ENCODE measurements at regions not wholly inside any gene's neighbourhood (a gene's known extent, or its start where the extent isn't known, plus 50 kb on each side); places are given as distances from the start of the nearest gene placed in this dataset.
A peak's percentile ranks its signal among the peaks of the same experiment; 100 is the strongest.

DNA sequence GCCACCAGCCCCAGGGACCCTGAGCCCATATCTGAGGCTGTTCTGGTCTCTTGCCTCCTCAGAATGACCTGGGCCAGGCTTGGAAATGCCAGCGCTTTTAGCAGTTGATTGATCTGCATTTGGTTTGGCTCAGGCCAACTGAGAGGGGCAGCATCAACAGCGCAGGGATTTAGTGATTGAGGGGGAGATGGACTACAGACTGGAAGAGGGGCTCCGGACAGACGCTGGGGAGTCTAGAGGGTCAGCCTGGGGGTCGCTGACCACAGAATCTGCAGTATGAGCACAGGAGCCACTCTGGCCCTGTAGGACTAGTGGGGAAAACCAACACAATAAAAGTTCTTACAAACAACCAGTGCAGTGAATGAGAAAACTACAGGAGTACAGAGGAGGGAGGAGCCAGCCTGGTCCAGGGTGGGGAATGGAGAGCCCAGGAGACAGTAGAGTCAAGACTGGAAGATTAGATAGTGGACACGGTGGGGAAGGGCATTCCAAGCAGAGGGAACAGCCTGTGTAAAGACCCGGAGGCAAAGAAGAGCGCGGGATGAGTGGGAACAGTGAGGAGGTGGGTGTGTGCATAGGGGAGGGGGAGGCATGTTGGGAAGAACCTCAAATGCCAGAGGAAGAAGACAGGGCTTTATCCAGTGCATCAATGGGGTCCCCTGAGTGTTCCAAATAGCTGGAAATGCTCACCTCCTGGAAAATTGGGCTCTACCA lies 128.9 kb downstream of the MRM1 start:
- DNase-seq = no peak

DNA sequence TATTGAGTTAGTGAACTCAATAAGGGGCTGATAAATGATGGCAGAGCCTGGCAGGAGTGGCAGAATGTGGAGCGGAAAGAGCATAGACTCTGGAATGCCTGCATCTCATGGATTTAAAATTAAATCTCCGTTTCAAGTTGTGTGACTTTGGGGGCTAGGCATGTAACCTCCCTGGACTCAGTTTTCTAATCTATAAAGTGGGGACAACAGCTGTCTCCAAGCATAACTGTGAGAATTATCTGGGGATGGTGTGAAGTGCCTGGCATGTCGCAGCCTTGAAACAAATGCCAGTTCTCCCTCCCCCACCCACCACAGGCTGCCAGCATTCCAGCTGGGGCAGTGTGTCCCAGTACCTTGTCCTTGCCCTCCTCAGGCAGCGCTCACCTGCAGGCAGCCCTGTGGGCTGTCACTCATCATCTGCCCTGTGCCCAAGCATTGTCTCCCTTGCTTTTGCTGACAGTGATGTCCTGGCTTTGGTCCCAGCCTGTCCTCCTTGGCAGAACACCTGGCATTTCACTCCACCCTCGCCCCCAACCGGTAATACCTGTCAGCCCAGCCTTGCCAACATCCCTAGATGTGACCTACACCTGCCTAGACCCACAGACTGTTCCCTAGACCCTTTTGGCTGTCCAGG lies 129.6 kb downstream of the MRM1 start:
- DNase-seq = no peak

DNA sequence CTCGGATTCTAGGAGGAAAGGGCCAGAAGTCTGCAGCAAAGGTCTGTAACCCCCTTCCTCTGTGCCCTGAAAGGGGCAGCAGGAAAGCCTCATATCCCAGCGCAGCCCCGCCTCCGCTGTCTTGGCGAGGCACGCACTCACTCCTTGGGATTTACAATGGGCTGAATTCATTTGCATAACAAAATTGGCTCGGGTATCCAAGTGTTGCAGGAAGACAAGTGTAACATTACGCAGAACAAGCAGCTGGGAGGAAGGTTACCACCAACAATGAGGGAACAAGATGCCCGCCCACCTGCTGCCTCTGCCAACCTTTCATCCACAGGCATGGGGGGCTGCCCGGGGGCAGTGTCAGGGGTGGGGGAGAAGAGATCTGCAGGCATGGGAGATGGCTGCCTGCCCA lies 130.4 kb downstream of the MRM1 start:
- DNase-seq = no peak

DNA sequence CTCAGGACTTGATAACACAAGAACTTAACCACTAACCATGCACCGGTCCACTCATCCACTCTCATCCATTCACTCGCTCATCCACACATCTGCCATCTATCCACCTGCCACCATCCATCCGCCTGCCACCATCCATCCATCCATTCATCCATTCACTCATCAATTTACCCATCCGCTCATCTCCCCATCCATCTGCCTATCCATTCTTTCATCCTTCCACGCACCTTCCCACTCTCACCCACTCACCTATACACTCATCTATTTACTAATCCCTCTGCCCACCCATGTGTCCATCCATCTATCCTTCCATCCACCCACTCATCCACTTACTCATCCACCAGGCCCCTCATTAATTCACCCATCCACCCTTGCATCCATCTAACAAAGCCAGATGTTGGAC lies 131.0 kb downstream of the MRM1 start:
- DNase-seq = no peak

DNA sequence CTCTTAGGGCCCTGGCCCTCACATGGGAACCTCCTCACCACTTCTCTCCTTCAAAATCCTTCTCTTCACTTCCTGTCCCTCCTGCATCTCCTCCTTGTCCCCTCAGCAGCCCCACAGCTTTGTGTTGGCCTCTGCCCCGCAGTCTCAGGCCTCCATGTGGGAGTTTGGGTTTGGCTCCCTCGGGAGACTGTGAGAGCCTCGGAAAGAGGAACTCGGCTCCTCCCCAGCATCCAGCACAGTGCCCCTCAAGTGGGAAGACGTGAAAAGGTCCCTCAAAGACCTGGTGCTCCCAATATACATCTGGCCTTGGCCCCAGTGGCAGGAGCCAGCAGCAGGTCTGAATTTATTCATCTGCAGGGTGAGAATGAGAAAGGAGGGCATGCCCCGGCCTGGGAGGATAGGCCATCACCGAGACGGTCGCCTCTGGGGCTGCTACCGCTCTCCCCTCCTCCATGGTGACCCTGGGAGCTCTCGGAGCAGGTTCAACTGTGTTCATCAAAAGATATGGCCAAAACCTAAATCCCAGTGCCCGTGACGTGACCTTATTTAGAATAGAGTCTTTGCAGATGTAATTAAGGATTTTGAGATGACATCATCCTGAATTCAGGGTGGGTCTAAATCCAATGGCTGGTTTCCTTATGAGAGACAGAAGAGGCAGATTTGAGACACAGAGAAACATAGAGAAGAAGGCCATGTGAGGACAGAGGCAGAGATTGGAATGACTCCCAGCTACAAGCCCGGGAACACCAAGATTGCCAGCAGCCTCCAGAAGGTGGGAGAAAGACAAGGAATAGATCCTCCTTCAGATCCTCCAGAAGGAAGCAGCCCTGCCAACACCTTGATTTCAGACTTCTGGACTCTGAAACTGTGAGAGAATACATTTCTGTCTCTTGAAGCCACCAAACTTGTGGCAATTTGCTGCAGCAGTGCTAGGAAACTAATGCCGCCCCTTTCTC lies 135.1 kb downstream of the MRM1 start:
- no peak for DNase-seq

DNA sequence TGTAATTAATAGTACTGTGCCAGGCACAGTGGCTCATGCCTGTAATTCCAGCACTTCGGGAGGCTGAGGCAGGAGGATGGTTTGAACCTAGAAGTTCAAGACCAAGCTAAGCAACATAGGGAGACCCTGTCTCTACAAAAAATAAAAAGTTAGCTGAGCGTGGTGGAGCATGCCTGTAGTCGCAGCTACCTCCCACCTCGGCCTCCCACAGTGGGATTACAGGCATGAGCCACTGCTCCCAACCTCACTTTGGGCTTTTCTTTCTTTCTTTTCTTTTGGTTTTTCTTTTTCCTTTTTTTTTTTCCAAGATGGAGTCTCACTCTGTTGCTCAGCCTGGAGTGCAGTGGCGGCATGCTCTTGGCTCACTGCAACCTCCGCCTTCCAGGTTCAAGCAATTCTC lies 137.8 kb downstream of the MRM1 start:
- DNase-seq = no peak

DNA sequence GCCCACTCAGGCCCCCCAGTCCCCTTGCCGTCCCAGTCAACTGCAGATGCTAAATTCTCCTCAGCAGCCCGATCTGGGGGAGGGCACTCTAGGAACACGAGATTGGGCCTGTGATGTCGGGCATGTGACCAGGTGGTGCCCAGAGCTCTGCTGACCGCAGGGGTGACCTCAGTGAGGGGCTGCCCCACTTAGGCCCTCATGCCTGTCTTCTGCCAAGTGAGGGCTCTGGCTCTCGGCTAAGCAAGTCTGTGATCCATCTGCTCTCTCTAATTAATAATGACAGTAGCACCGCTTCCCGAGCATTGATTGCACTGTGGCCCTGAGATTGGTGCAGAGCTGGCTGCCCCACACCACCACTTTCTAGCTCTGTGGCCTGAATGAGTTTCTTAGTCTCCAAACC lies 138.8 kb downstream of the MRM1 start:
- no peak for DNase-seq

DNA sequence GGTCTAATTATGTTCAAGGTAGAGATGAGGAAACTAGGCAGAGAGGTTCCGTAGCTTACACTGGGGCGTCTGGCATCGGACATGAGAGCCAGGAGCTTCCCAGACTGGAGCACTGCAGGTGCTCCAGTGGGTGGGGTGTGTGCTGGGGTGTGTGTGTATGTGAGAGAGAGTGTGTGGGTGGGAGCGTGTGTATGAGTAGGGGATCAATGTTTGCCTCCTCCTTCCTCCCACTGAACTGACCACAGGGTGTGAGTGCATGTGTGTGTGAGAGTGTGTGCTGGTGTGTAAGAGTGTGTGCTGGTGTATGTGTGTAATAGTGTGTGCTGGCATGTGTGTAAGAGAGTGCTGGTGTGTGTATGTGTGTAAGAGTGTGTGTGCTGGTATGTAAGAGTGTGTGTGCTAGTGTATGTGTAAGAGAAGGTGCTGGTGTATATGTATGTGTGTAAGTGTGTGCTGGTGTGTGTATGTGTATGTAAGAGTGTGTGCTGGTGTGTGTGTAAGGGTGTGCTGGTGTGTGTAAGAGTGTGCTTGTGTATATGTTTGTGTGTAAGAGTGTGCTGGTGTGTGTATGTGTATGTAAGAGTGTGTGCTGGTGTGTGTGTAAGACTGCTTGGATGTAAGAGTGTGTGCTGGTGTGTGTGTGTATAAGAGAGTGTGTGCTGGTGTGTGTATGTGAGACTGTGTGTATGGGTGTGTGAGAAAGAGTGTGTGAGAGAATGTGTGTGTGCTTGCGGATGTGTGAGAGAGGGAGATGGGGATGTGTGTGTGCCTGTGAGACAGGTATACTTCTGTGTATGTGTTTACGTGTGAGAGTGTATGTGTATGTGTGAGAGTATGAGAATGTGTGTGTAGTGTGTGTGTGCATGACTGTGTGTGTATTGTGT lies 139.9 kb downstream of the MRM1 start:
- no peak for DNase-seq

DNA sequence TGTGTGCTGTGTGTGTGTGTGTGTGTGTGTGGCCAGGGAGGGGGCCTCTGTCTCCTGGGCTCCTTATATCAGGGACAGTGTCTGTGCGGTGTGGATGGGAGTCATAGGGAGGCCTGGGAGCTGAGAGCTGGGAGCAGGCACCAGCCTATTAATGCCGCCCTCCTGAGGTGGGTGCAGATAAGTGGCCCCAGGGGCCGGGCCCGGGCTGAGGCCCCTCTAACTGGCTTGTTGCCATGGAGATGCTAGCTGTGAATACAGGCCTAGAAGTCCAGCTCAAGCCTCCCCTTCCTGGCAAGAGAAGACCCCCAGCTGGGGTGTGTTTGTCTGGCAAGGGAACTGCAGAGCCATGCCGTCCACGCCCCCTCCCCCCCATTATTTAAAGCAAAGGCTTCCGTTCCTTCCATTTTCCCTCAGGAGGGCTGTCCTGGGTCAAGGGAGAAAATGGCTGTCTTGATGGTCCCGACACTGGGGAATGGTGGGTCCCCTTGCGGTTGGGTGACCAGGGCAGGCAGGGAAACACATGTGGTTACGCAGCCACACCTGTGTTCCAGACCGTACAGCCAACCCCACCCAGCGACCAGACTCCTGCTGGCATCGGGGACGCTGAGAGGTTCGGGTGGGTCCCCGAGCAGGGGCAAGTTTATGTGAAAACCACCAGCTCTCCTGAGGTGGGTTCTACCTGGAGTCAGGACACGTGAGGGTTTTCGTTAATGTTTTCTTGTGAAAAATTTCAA lies 141.1 kb downstream of the MRM1 start:
- no peak for DNase-seq

DNA sequence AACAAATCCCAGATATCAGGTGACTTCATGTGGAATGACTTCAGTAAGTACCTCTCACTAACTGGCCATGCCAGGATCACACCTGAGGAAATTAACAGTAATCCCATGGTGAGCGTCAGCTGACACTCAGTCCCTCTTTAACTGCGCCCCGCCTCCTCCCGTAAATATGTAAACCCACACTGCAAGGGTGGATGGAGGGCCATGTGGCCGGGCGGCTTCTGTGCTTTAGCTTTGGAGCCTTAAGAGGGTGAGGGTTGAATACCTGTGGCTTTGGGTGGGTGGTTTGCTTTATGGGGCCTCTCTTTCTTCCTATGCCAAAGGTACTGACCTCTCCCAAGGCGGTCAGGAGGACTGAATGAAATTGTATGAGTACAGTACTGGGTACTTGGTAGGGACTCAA lies 141.7 kb downstream of the MRM1 start:
- no peak for DNase-seq

DNA sequence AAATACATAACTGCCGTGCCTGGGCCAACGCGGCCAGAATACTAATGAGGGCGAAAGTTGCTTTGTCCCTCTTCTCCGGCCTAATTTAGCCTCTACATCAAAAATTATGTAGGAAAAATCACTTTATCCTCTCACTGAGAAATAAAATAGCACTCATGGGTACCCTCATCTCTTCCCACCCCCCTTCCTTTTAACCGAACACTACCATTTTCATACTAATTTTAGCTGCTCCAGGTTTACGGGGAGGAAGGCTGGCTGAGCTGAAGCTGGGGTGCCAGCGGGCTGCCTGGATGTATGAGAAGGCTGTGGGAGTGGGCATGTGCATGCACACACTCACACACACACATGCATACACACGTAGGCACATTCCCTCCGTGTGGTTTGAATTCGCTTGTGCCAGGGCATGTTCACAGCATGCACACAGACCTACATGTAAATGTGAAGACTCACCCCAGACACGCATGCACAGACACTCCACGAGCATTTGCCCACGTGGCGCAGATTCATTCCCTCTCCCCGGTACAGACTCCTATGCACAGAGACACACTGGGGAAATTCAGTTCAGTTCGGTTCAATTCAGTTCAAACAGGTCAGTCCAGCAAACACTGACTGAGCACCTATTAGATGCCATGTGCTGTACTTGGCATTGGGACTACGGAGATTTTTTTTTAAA lies 145.1 kb downstream of the MRM1 start:
- no peak for DNase-seq

DNA sequence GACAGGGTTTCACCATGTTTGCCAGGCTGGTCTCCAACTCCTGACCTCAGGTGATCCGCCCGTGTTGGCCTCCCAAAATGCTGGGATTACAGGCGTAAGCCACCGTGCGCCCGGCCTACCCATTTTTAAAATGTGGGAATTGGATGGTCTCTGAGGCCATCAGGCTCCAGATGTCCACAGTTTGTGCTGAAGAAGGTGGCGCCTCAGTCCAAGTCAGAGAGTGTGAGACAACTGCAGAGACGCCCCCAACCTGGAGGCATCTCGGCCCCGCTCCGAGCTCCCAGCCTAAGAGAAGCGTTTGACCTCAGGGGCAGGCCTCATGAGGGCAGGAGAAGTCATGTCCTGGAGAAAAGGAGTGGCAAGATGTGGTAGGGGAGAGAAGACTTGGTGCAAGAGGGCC lies 146.5 kb downstream of the MRM1 start:
- DNase-seq = no peak

DNA sequence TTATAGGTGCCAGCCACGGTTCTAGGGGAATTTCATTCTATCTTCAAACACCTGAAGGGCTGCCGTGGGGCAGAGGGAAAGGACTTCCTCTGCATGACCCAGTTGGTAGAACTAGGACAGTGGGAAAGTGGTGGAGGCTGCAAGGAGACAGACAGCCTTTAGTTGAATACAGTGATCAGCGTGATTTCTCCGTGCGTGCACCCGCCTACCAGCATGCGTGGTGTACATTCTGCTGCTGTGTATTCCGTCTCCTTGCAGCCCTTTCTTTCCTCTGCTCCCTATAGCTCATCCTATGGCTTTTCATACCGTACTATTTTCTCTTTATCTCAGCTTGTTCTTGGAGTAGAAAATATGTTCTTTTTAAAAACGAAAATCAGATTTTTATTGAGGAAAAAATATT lies 146.9 kb downstream of the MRM1 start:
- DNase-seq = no peak

DNA sequence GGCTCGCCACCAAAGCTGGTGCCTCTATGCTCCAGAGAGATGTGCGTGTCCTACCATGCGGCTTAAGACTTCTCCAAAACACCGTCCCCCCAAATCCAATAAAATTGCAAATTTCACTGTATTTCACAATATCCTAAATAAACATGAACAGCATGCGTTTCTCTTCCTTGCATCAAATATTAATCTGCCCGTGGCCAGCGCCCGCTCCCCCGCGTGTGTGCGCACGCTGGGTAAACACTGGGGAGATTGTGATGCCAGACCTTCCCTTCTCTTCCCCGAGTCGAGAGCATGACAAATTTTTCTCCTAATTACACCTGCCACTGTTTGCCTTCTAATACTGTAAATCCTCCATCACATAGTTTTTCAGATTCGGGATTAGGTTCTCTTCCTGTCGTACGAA lies 148.1 kb downstream of the MRM1 start:
- no peak for DNase-seq

DNA sequence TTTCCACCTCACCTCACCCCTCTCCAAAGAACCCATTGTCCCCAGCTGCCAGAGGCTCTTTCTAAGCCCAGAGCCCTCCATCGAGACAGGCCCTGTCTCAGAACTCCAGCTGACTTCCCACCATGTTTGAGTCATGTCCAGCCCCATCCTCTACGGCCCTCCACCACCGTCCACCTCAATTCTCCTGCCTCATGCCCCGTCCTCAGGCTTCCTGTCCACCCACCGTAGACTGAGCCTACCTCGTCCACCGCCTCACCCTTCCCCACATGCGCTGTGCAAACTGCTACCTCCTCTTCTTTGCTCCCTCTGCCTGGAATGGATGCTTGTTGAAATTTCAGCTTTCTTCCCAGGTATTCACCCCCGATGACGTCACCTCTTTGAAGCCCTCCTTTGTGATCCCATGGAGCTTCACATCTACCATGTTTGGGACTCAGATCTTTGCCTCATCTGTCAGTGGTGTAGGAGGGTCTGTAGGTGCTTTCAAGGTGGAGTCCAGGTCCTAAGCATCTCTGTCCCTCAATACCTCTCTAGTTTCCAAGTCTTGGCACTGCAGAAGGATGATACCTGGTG lies 149.0 kb downstream of the MRM1 start:
- no peak for DNase-seq

DNA sequence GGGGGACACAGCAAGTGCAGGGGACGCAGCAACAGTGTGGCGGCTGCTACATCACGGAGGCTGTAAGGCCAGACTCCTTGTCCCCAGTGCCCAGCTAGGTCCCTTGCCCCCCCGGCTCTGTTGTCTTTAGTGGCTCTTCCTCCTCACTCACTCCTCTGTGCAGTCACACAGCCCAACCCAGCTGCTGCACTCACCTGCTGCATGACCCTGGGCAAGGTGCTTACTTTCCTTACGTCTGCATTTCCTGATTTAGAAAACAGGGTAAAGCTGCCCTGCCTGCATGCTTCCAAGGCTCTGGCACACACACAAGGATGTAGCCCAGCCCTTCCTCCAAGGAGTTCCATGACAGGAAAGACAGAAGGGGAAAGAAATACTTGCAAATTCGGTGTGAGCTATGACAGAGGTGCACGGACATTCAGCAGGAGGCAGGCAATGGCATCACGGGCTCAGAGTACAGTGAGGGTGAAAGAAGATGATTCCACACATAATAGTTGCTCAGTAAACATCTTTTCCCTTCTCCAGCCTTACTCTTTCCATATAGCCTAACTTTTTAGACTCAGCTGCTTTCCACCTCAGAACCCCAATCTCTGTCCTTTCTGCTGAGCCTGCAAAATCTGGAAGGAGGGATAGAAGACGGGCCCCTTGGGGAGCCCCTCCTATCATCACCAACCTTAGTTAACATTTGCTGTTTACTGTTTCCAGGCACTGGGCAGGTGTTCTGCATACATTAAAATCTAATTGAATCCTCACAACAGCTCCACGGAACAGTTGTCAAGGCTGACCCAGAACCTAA lies 150.9 kb downstream of the MRM1 start:
- no peak for DNase-seq

DNA sequence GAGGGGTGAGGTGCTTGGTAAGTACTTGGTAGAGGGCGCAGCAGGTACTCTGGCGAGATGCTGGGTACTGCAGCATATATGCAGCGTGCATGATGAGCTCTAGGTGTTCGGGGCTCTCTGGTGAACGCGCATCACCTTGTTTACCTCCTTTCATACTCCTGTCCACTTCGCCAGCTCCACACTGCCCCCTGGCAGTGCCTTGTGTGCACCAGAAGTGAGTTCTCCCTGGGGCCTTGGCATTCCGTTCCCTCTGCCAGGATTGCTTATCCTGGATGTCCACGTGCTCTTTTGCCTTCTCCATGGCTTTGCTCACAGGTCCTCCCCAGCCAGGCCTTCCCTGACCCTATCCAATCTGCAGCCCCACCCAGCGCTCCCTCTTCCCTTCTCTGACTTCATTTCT lies 154.2 kb downstream of the MRM1 start:
- DNase-seq = peak; percentile 4

DNA sequence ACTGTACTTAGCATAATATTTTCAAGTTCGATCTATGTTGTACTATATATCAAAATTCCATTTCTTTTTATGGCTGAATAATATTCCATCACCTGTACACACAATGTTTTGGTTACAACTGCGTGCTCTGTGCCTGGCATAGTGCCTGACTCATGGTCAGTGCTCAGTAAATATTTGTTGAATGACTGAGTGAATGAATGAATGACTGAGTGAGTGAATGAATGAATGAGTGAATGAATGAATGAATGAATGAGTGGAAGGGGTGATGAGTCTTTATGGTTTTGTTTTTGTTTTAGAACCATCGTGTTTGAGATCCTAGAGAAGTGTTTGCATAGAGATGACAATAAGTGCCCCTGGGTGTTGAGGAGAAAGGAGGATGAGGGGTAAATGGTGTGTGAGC lies 155.3 kb downstream of the MRM1 start:
- no peak for DNase-seq

DNA sequence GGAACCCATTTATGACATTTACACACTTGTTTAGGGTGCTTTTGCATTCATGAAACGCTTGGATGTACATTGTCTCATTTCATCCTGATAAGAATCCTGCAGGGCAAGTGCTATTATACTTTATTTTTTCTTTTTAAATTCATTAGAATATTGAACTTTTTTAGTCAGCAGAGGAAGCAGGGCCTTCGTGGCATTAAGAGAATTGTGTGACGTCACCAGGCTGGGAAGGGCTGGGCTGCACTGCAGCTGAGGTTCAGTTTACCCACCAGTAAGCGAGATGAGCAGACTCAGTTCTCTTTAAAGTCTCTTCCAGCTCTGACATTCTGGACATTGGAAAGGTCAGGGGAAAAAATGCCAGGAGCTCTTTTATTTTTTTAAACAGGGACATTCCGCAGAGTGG lies 159.0 kb downstream of the MRM1 start:
- DNase-seq = no peak

DNA sequence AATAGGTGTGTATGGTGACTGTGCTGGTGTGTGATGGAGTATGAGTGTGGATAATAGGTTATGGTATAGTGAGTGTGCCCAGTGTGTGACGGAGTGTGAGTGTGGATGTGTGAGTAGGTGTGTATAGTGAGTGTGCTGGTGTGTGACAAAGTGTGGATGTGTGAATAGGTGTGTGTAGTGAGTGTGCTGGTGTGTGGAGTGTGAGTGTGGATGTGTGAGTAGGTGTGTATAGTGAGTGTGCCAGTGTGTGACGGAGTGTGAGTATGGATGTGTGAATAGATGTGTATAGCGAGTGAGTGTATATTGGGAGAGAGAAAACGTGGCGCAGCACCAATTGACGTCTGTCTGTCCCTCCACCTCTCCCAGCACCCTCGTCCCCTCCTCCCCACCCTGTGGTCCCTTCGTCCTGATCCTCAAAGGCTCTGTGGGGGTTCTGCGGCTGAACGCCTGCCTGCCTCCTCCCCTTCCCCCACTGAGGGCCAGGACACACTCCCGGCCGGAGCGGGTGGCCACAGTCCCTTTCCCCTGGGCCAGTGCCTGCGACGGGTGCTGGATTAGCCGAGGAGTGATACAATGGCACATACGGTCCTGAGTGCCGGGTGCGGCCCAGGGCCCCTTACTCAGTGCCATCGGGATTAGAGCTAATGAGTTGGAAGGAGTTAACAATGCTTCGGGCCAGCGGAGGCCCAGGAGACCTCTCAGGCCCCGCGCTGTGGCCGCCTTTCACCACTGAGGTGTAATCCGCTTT lies 160.0 kb downstream of the MRM1 start:
- no peak for DNase-seq
